DOHH2 (cell line): ENCODE measurements at regions not wholly inside any gene's neighbourhood (a gene's known extent, or its start where the extent isn't known, plus 50 kb on each side); places are given as distances from the start of the nearest gene placed in this dataset.

Source experiments
- CTCF ChIP-seq: fragments of 200-600 bp; sonication (generic); IDR thresholded peaks from one replicate; pipeline ENCODE4 v1.5.1; 2014; ENCODE audit warnings: antibody characterized with exemption, mild to moderate bottlenecking, low read depth, low read length; ENCODE audit not compliant: poor library complexity, severe bottlenecking
- EZH2phosphoT487 ChIP-seq: fragments of 200-600 bp; sonication (generic); IDR thresholded peaks from 2 replicates; pipeline ENCODE4 v1.6.1; 2017; ENCODE audit warnings: borderline replicate concordance, mild to moderate bottlenecking, antibody characterized with exemption, low read length, moderate library complexity, mixed read lengths

- no peak for TF ChIP-seq CTCF
- TF ChIP-seq EZH2phosphoT487 = no peak
These were observed 101.1 kb upstream of the BOC start for GRCh38 chr3:113110267-113110666.
